ENCODE measurements at regions not wholly inside any gene's neighbourhood (a gene's known extent, or its start where the extent isn't known, plus 50 kb on each side); places are given as distances from the start of the nearest gene placed in this dataset.
A peak's percentile ranks its signal among the peaks of the same experiment; 100 is the strongest.

DNA sequence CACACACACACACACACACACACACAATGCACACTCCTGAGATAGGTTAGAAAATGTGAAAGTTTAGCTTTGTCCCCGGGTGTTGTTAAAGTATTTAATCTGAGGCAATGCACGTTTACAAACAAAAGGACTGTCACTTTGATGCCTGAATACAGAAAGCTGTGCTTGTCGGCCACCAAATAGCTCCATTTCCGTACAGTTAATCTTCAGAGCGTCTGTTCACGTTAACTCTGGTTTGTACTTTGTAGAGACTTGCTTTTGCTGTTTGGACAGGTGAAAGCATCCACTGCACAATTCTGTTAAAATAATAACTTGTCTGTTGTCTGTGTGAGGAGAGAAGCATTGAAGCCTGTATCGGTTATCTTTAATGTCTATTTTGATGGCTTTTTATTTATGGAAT, 267.8 kb downstream of the FGF9 start:
- Histone ChIP-seq H4K5ac (ENCODE audit: low read depth, low read length) (no peak overlapping the region), H2BK15ac (ENCODE audit: low read depth, low read length) (no peak overlapping the region), H3K27me3 (ENCODE audit: control insufficient read depth, insufficient read depth, low read length) (peaks cover 4% of the 10 kb centered on the region), H3K4ac (ENCODE audit: low read depth, low read length) (no peak overlapping the region), H3K36me3 (ENCODE audit: control insufficient read depth, insufficient read depth, low read length) (no peaks in the 10 kb centered on the region), H2AK9ac (replicated peaks; ENCODE audit: low read depth, low read length, poor library complexity) (no peak overlapping the region), H3K14ac (replicated peaks; ENCODE audit: low read depth, low read length) (no peak overlapping the region), H3K9me3 (ENCODE audit: control insufficient read depth, insufficient read depth, low read length) (peaks cover 6% of the 10 kb centered on the region), H4K91ac (ENCODE audit: insufficient read depth, low read depth, low read length) (no peak overlapping the region), H3K23ac (ENCODE audit: low read depth, low read length) (no peak overlapping the region), H3K56ac (ENCODE audit: extremely low read depth, insufficient read depth, low read length) (no peak overlapping the region), H3K4me3 (ENCODE audit: insufficient read depth, low read depth, low read length) (no peak overlapping the region), H2AFZ (replicated peaks; ENCODE audit: low read length, poor library complexity) (no peak overlapping the region), H4K20me1 (ENCODE audit: insufficient read depth, low read length) (no peaks in the 10 kb centered on the region), H3K79me1 (ENCODE audit: low read depth in 1 of 2, low read length in 2 of 2) (no peaks in the 10 kb centered on the region), H3K9me1 (ENCODE audit: insufficient read depth, low read length) (no peaks in the 10 kb centered on the region), H4K8ac (ENCODE audit: low read depth in 2 of 2, low read length in 2 of 2) (no peak overlapping the region), H2BK5ac (ENCODE audit: low read depth, low read length, poor library complexity, severe bottlenecking) (no peak overlapping the region), H2BK120ac (ENCODE audit: low read depth, low read length) (no peak overlapping the region; the same call in 1 of the 2 replicates), H3K27ac (ENCODE audit: insufficient read depth, low read length) (no peak overlapping the region), H3K4me1 (ENCODE audit: control insufficient read depth, insufficient read depth, low read length) (peaks cover 6% of the 10 kb centered on the region; the same call in 1 of the 2 replicates), H3K4me2 (ENCODE audit: low read depth, low read length) (no peak overlapping the region), H2BK20ac (ENCODE audit: low read depth, low read length) (no peak overlapping the region), H3K18ac (ENCODE audit: low read depth, low read length) (no peak overlapping the region), H3K9ac (ENCODE audit: low read depth, low read length) (no peak overlapping the region), H2AK5ac (ENCODE audit: low read depth, low read length) (0 out of 2 replicates have a peak overlapping the region, but pooled peaks have one; percentile 4)
- in situ Hi-C loops (cut with MboI; ENCODE audit: low sequenced_read_pairs) = no loop called here
- CTCF ChIA-PET = interaction anchor here (1.0 kb wide), 1 partner anchor 12 kb away, joined by 3 read pairs; no protein-coding TSS in a partner anchor
- dilution Hi-C loops (cut with HindIII; ENCODE audit: low sequenced_read_pairs, unreplicated experiment) = no loop called here
- intact Hi-C loops (cut with micrococcal nuclease) = no loop called here
- POLR2A ChIA-PET (ENCODE audit: unreplicated experiment) = no interaction called here
- no CpG with 5 or more reads among the region's 7 CpGs for WGBS, 2 experiments (ENCODE audit: extremely low coverage in 2 of 2, insufficient read length in 1 of 2)
- DNase-seq (no peak), ATAC-seq (ENCODE audit: low read depth) (no peak)
- BruUV-seq (replicated peaks) = no TSS peak
- TF ChIP-seq SMC3 (IDR thresholded peaks at IDR 0.05; ENCODE audit: low read depth, low read length) (no peak), BHLHE40 (IDR thresholded peaks at IDR 0.05; ENCODE audit: low read depth, low read length) (no peak)
